DMS 273 treated with DMSO at 0.1 percent for 48 hours (cell line): ENCODE measurements at regions not wholly inside any gene's neighbourhood (a gene's known extent, or its start where the extent isn't known, plus 50 kb on each side); places are given as distances from the start of the nearest gene placed in this dataset.

Experiments used
- DNase-seq: peaks from one replicate; lab custom pipeline; 2025; lab: John Stamatoyannopoulos, UW

GRCh38 chr4:74878323-74878722 is 54.6 kb upstream of the PARM1 start:
- no peak for DNase-seq

GRCh38 chr4:74875451-74875850 is 57.5 kb upstream of the PARM1 start:
- no peak for DNase-seq

- peak; percentile 43 for DNase-seq
Measured at GRCh38 chr4:74874753-74875367, 58.1 kb upstream of the PARM1 start.

- no peak for DNase-seq
Measured at GRCh38 chr4:74873545-74874301, 59.2 kb upstream of the PARM1 start.

- DNase-seq = no peak
Measured at GRCh38 chr4:74858921-74859562, 64.7 kb upstream of the BTC start.

- no peak for DNase-seq
Measured at GRCh38 chr4:74855879-74856278, 61.6 kb upstream of the BTC start.

- no peak for DNase-seq
Measured at GRCh38 chr4:74848774-74849173, 54.5 kb upstream of the BTC start.

GRCh38 chr4:74845834-74846233 is 51.5 kb upstream of the BTC start:
- DNase-seq = no peak
